T1000 (cell line): ENCODE measurements at regions not wholly inside any gene's neighbourhood (a gene's known extent, or its start where the extent isn't known, plus 50 kb on each side); places are given as distances from the start of the nearest gene placed in this dataset.

Experiments
- DNase-seq: peaks from one replicate; lab custom pipeline; 2025; ENCODE audit warnings: mixed read lengths; lab: John Stamatoyannopoulos, UW

- no peak for DNase-seq
Measured at GRCh38 chr13:89899302-89900103, 1448.0 kb upstream of the MIR17HG start.

GRCh38 chr13:89900104-89900765 lies 1447.3 kb upstream of the MIR17HG start:
- no peak for DNase-seq

GRCh38 chr13:89902223-89902622 lies 1445.3 kb upstream of the MIR17HG start:
- no peak for DNase-seq

- DNase-seq, result no peak
Measured at GRCh38 chr13:89903115-89903514, 1444.4 kb upstream of the MIR17HG start.

GRCh38 chr13:89910166-89910565 lies 1437.3 kb upstream of the MIR17HG start:
- DNase-seq, result no peak

GRCh38 chr13:89916551-89916950 lies 1430.9 kb upstream of the MIR17HG start:
- no peak for DNase-seq

- no peak for DNase-seq
Measured at GRCh38 chr13:89920461-89920860, 1427.0 kb upstream of the MIR17HG start.

- DNase-seq, result no peak
Measured at GRCh38 chr13:89923052-89923451, 1424.4 kb upstream of the MIR17HG start.

GRCh38 chr13:89923736-89924135 lies 1423.8 kb upstream of the MIR17HG start:
- no peak for DNase-seq

GRCh38 chr13:89925107-89925506 lies 1422.4 kb upstream of the MIR17HG start:
- no peak for DNase-seq

GRCh38 chr13:89930861-89931260 lies 1416.6 kb upstream of the MIR17HG start:
- DNase-seq, result no peak

- no peak for DNase-seq
Measured at GRCh38 chr13:89932902-89933301, 1414.6 kb upstream of the MIR17HG start.

- no peak for DNase-seq
Measured at GRCh38 chr13:89936256-89936655, 1411.2 kb upstream of the MIR17HG start.

GRCh38 chr13:89937420-89937819 lies 1410.1 kb upstream of the MIR17HG start:
- no peak for DNase-seq

- no peak for DNase-seq
Measured at GRCh38 chr13:89940383-89940782, 1407.1 kb upstream of the MIR17HG start.

GRCh38 chr13:89943139-89943538 lies 1404.3 kb upstream of the MIR17HG start:
- DNase-seq, result no peak

GRCh38 chr13:89950225-89950624 lies 1397.3 kb upstream of the MIR17HG start:
- no peak for DNase-seq

GRCh38 chr13:89951341-89951740 lies 1396.1 kb upstream of the MIR17HG start:
- no peak for DNase-seq

GRCh38 chr13:89953581-89953980 lies 1393.9 kb upstream of the MIR17HG start:
- DNase-seq, result no peak

- DNase-seq, result no peak
Measured at GRCh38 chr13:89955773-89956172, 1391.7 kb upstream of the MIR17HG start.

- no peak for DNase-seq
Measured at GRCh38 chr13:89959074-89959473, 1388.4 kb upstream of the MIR17HG start.

GRCh38 chr13:89965252-89965651 lies 1382.2 kb upstream of the MIR17HG start:
- no peak for DNase-seq

GRCh38 chr13:89966524-89966923 lies 1381.0 kb upstream of the MIR17HG start:
- DNase-seq, result no peak

GRCh38 chr13:89967701-89968100 lies 1379.8 kb upstream of the MIR17HG start:
- no peak for DNase-seq
